Pancreas (tissue), 10 donors: ENCODE measurements at regions not wholly inside any gene's neighbourhood (a gene's known extent, or its start where the extent isn't known, plus 50 kb on each side); places are given as distances from the start of the nearest gene placed in this dataset.
"Not testable (repeated sequence)": the region's sequence is repeated elsewhere in the genome, so short reads cannot be mapped to it uniquely, and the experiment has no call there.

Source experiments
- ATAC-seq, 4 donors: fragments of 200-7000 bp; cut with Tn5 transposase; one replicate each; pipeline versions ENCODE4 v1.8.0 to v1.9.1; 2020; ENCODE audit warnings: mild to moderate bottlenecking in 4 of 4, moderate library complexity in 4 of 4
- DNase-seq, 6 donors: peaks; one replicate each; pipeline ENCODE4 v3.0.0-alpha.2; 2020
- FAIRE-seq: peaks from 2 replicates; lab custom pipeline; 2012; peaks lifted over from hg19 to GRCh38; lab: Jason Lieb, UNC
- H3K27ac ChIP-seq, 4 donors: fragments of 200-600 bp; sonication (generic); 1 replicate in 3 of 4; 2 replicates in 1 of 4; pipeline versions ENCODE4 v1.5.0 to v1.8.0; 2020
- H3K27me3 ChIP-seq, 4 donors: fragments of 200-600 bp; one replicate each; pipeline ENCODE4 v1.8.0; 2021
- H3K36me3 ChIP-seq, 3 donors: fragments of 200-600 bp; sonication (generic) in 1 of 3; one replicate each; pipeline versions ENCODE4 v1.5.0 to v1.8.0; 2020 to 2021
- H3K4me1 ChIP-seq, 3 donors: fragments of 200-600 bp; one replicate each; pipeline ENCODE4 v1.8.0; 2021
- H3K4me3 ChIP-seq, 4 donors: fragments of 200-600 bp; sonication (generic) in 2 of 4; one replicate each; pipeline versions ENCODE4 v1.5.0 to v1.8.0; 2020 to 2021
- H3K9me3 ChIP-seq, 4 donors: fragments of 200-600 bp; one replicate each; pipeline ENCODE4 v1.8.0; 2021
- CTCF ChIP-seq, 4 donors: fragments of 200-600 bp; sonication (generic) in 3 of 4; IDR thresholded peaks; one replicate each; pipeline versions ENCODE4 v1.5.0 to v1.8.0; 2021; ENCODE audit warnings: antibody characterized with exemption in 4 of 4
- WGBS, 2 donors: extraction: QIAGEN DNeasy Blood & Tissue Kit; methylation state at CpG; one replicate each; pipeline ENCODE4 v1.1.7; 2013; 5-methylcytosine and 5-hydroxymethylcytosine counted together
- intact Hi-C, 3 donors: fragments of 100-400 bp; cut with DNase I; formaldehyde crosslinking; loops; one replicate each; pipeline versions ENCODE4 v1.11.1 to v1.14.2; 2022
- donor health status: healthy with polysubstance abuse.
- donor health status: DM: no; HTN: no; CAD: no; lungs with moderate emphysema.
- donor health status: DM: no; HTN: no; CAD: no.
- donor health status: control.
- donor health status: control.
- donor health status: Bipolar disorder and iron deficiency.
- donor health status: DM: yes; HTN: yes; CAD: no.
- donor health status: DM: no; HTN: no; CAD: no.
- donor health status: DM: no; HTN: no; CAD: no.
- donor health status: DM: yes; HTN: yes; CAD: no.

GRCh38 chr1:219863816-219864215 lies 64.5 kb downstream of the SLC30A10 start:
- intact Hi-C loops, H3K9me3 ChIP-seq, H3K36me3 ChIP-seq, H3K27ac ChIP-seq, H3K4me1 ChIP-seq, FAIRE-seq, DNase-seq, ATAC-seq, H3K27me3 ChIP-seq, H3K4me3 ChIP-seq: not testable (repeated sequence)
- WGBS, 2 donors: 59 to 62% methylated on average over 14 to 16 of the region's 16 CpGs

GRCh38 chr1:219862366-219862765 lies 66.0 kb downstream of the SLC30A10 start:
- no peak overlapping the region for H3K27ac ChIP-seq
- H3K36me3 ChIP-seq: no peaks in the 10 kb centered on the region
- H3K9me3 ChIP-seq: no peaks in the 10 kb centered on the region
- H3K4me1 ChIP-seq: no peaks in the 10 kb centered on the region
- H3K4me3 ChIP-seq: no peak overlapping the region
- ATAC-seq (no peak), DNase-seq (no peak), FAIRE-seq (no peak)
- TF ChIP-seq CTCF (IDR thresholded peaks at IDR 0.05): no peak
- intact Hi-C loops: no loop called here
- no peaks in the 10 kb centered on the region for H3K27me3 ChIP-seq
- WGBS, 2 donors: 42 to 43% methylated on average over 1 of the region's 1 CpG

- no peaks in the 10 kb centered on the region for H3K9me3 ChIP-seq
- intact Hi-C loops: no loop called here
- H3K27ac ChIP-seq: no peak overlapping the region
- ATAC-seq (no peak), FAIRE-seq (no peak), DNase-seq (no peak)
- no peaks in the 10 kb centered on the region for H3K36me3 ChIP-seq
- no peaks in the 10 kb centered on the region for H3K27me3 ChIP-seq
- 19 to 21% methylated on average over 3 of the region's 3 CpGs for WGBS, 2 donors
- no peaks in the 10 kb centered on the region for H3K4me1 ChIP-seq
- no peak for TF ChIP-seq CTCF (IDR thresholded peaks at IDR 0.05)
- no peak overlapping the region for H3K4me3 ChIP-seq
Measured at GRCh38 chr1:219858980-219859379, 69.4 kb downstream of the SLC30A10 start.

- Histone ChIP-seq H3K36me3 (no peaks in the 10 kb centered on the region), H3K27ac (no peak overlapping the region), H3K4me1 (no peaks in the 10 kb centered on the region), H3K27me3 (no peaks in the 10 kb centered on the region), H3K4me3 (no peak overlapping the region), H3K9me3 (no peaks in the 10 kb centered on the region)
- intact Hi-C loops: no loop called here
- 45 to 56% methylated on average over 4 of the region's 4 CpGs for WGBS, 2 donors
- DNase-seq: no peak
- no peak for FAIRE-seq
- no peak for ATAC-seq
- TF ChIP-seq CTCF (IDR thresholded peaks at IDR 0.05): no peak
Measured at GRCh38 chr1:219847215-219847855, 81.0 kb downstream of the SLC30A10 start.

- FAIRE-seq: not testable (repeated sequence)
- 22 to 23% methylated on average over 14 of the region's 15 CpGs for WGBS, 2 donors
- peak in 1 of 6 donors; percentile 38 for DNase-seq
Measured at GRCh38 chr1:219839595-219839994, 88.8 kb downstream of the SLC30A10 start.

GRCh38 chr1:219837994-219838294 lies 90.4 kb downstream of the SLC30A10 start:
- Histone ChIP-seq H3K4me1 (no peaks in the 10 kb centered on the region), H3K9me3 (no peaks in the 10 kb centered on the region), H3K4me3 (no peak overlapping the region), H3K27ac (no peak overlapping the region), H3K36me3 (no peaks in the 10 kb centered on the region), H3K27me3 (peaks cover 0 to 6% (median 0%) of the 10 kb centered on the region in 4 donors)
- FAIRE-seq: no peak
- ATAC-seq: no peak
- WGBS, 2 donors: 40 to 42% methylated on average over 2 of the region's 2 CpGs
- intact Hi-C loops: no loop called here
- DNase-seq: no peak
- no peak for TF ChIP-seq CTCF (IDR thresholded peaks at IDR 0.05)

More at GRCh38 chr1:219839595-219839994, 88.8 kb downstream of the SLC30A10 start:
- intact Hi-C loops, ATAC-seq, H3K9me3 ChIP-seq, H3K27me3 ChIP-seq, H3K36me3 ChIP-seq, H3K27ac ChIP-seq, H3K4me3 ChIP-seq, H3K4me1 ChIP-seq: not testable (repeated sequence)
